ENCODE measurements at regions not wholly inside any gene's neighbourhood (a gene's known extent, or its start where the extent isn't known, plus 50 kb on each side); places are given as distances from the start of the nearest gene placed in this dataset.

- no peak overlapping the region for H3K4me3 ChIP-seq (ENCODE audit: low read length)
- H3K27ac ChIP-seq (ENCODE audit: low read length), result peak overlapping the region; percentile 49
- H3K79me2 ChIP-seq (ENCODE audit: low read length), result no peaks in the 10 kb centered on the region
- H3K27me3 ChIP-seq (ENCODE audit: low read depth, low read length), result no peaks in the 10 kb centered on the region
- H3K9ac ChIP-seq (ENCODE audit: low read length), result no peak overlapping the region
- no peak overlapping the region for H3K4me2 ChIP-seq (ENCODE audit: low read length)
- H2AFZ ChIP-seq (ENCODE audit: low read depth, low read length), result no peak overlapping the region
- H3K4me1 ChIP-seq (ENCODE audit: low read length), result peaks cover 22% of the 10 kb centered on the region
- H4K20me1 ChIP-seq (ENCODE audit: insufficient read depth, low read length), result no peaks in the 10 kb centered on the region
- H3K9me3 ChIP-seq (ENCODE audit: insufficient read depth, low read length), result no peaks in the 10 kb centered on the region
- no peaks in the 10 kb centered on the region for H3K36me3 ChIP-seq (replicated peaks; ENCODE audit: low read depth, low read length)
- no peak for TF ChIP-seq EZH2phosphoT487 (IDR thresholded peaks at IDR 0.05; ENCODE audit: low read depth)
- no peak for TF ChIP-seq CTCF (IDR thresholded peaks at IDR 0.05; ENCODE audit: low read depth, low read length)
These were observed 115.8 kb downstream of the HFE start for GRCh38 chr6:26202811-26203583.

DNA sequence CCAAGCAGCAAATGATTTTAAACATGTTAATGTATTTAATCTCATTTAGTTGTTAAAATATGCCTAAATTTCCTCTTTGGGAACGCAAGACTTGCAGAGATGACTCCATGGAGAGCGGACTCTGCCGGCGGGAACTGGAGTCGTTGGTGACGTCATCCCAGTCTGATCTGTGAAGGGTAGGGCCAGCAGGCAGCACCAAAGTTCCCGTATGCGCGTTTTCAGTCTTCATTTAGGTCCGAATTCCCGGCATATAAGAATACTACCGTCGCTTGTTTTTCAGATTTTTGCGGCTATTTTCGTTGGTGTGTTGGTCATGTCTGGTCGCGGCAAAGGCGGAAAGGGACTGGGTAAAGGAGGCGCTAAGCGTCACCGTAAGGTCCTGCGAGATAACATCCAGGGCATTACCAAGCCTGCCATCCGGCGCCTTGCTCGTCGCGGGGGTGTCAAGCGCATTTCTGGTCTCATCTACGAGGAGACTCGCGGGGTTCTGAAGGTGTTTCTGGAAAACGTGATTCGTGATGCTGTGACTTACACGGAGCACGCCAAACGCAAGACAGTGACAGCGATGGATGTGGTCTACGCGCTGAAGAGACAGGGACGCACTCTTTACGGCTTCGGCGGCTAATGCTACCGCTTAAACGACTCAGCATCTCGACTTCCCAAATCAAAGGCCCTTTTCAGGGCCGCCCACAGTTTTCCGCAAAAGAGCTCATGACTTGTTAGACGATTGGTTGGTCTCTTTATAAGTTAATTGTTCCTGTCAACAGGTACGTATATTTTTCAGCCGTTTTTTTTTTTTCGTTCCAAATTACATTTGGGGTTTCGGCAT is 117.3 kb downstream of the HFE start:
- TF ChIP-seq EZH2phosphoT487 (IDR thresholded peaks at IDR 0.05; ENCODE audit: low read depth) (no peak), CTCF (IDR thresholded peaks at IDR 0.05; ENCODE audit: low read depth, low read length) (peak; percentile 17; the same call in 1 of the 2 replicates)
- peaks cover 22% of the 10 kb centered on the region for H3K4me1 ChIP-seq (ENCODE audit: low read length)
- H3K4me3 ChIP-seq (ENCODE audit: low read length), result peak overlapping the region; percentile 85
- H3K36me3 ChIP-seq (replicated peaks; ENCODE audit: low read depth, low read length), result no peaks in the 10 kb centered on the region
- H3K4me2 ChIP-seq (ENCODE audit: low read length), result peak overlapping the region; percentile 90
- no peaks in the 10 kb centered on the region for H3K9me3 ChIP-seq (ENCODE audit: insufficient read depth, low read length)
- H3K79me2 ChIP-seq (ENCODE audit: low read length), result no peaks in the 10 kb centered on the region
- no peaks in the 10 kb centered on the region for H3K27me3 ChIP-seq (ENCODE audit: low read depth, low read length)
- peak overlapping the region; percentile 84 for H3K9ac ChIP-seq (ENCODE audit: low read length)
- peak overlapping the region; percentile 96 for H3K27ac ChIP-seq (ENCODE audit: low read length)
- no peaks in the 10 kb centered on the region for H4K20me1 ChIP-seq (ENCODE audit: insufficient read depth, low read length)
- 0 out of 2 replicates have a peak overlapping the region, but pooled peaks have one; percentile 61 for H2AFZ ChIP-seq (ENCODE audit: low read depth, low read length)

DNA sequence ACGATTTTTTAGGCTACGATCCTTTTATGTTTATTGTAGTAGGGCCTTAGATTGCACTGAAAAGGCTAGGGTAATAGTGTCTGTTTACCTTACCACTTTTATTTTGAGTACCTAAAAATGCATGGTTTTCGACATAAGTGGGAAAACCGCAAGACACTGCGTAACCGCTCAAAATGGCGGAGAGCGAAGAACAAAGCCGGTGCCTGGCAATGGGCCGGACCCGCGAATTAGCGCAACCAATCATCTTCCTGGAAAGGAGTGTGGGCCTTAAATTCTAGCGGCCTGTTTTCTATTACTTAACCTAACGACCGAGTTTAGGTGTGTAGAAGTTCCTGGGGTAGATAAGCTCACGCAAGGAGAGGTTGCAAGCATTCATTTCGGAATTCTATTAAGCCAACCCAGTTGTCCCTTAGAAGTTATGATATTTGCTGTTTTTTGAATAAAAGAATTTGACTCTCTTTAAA is 118.0 kb downstream of the HFE start:
- Histone ChIP-seq H3K4me1 (ENCODE audit: low read length) (peaks cover 18% of the 10 kb centered on the region), H3K9me3 (ENCODE audit: insufficient read depth, low read length) (no peaks in the 10 kb centered on the region), H3K27me3 (ENCODE audit: low read depth, low read length) (no peaks in the 10 kb centered on the region), H3K4me2 (ENCODE audit: low read length) (peak overlapping the region; percentile 90), H4K20me1 (ENCODE audit: insufficient read depth, low read length) (no peaks in the 10 kb centered on the region), H3K36me3 (replicated peaks; ENCODE audit: low read depth, low read length) (no peaks in the 10 kb centered on the region), H3K79me2 (ENCODE audit: low read length) (no peaks in the 10 kb centered on the region), H2AFZ (ENCODE audit: low read depth, low read length) (peak overlapping the region; percentile 66; the same call in 1 of the 2 replicates), H3K27ac (ENCODE audit: low read length) (peak overlapping the region; percentile 96), H3K9ac (ENCODE audit: low read length) (peak overlapping the region; percentile 84), H3K4me3 (ENCODE audit: low read length) (peak overlapping the region; percentile 85)
- TF ChIP-seq CTCF (IDR thresholded peaks at IDR 0.05; ENCODE audit: low read depth, low read length) (no peak), EZH2phosphoT487 (IDR thresholded peaks at IDR 0.05; ENCODE audit: low read depth) (no peak)
